Liver (tissue), 8 donors: ENCODE measurements at regions not wholly inside any gene's neighbourhood (a gene's known extent, or its start where the extent isn't known, plus 50 kb on each side); places are given as distances from the start of the nearest gene placed in this dataset.

Experiments
- DNase-seq: peaks from one replicate; pipeline ENCODE4 v3.0.0-alpha.2; 2017; ENCODE audit warnings: low spot score
- H3K27ac ChIP-seq, 2 donors: one replicate each; pipeline ENCODE4 v1.7.0; 2013; ENCODE audit warnings: inconsistent platforms in 2 of 2, low read length in 2 of 2, control low read depth in 1 of 2, low read depth in 1 of 2, mild to moderate bottlenecking in 1 of 2
- H3K27me3 ChIP-seq, 4 donors: one replicate each; pipeline versions ENCODE4 v1.6.1 to v1.7.0; 2013; ENCODE audit warnings: low read length in 3 of 4, inconsistent platforms in 1 of 4, mild to moderate bottlenecking in 1 of 4, moderate library complexity in 1 of 4; ENCODE audit not compliant: control insufficient read depth in 4 of 4, insufficient read depth in 4 of 4
- H3K36me3 ChIP-seq, 4 donors: one replicate each; pipeline versions ENCODE4 v1.6.1 to v1.7.0; 2013; ENCODE audit warnings: low read length in 3 of 4, mild to moderate bottlenecking in 3 of 4, low read depth in 1 of 4, moderate library complexity in 1 of 4; ENCODE audit not compliant: control insufficient read depth in 4 of 4, insufficient read depth in 3 of 4
- H3K4me1 ChIP-seq, 4 donors: one replicate each; pipeline versions ENCODE4 v1.6.1 to v1.7.0; 2013; ENCODE audit warnings: low read length in 3 of 4, mild to moderate bottlenecking in 3 of 4, moderate library complexity in 1 of 4; ENCODE audit not compliant: control insufficient read depth in 4 of 4, insufficient read depth in 4 of 4
- H3K4me3 ChIP-seq, 3 donors: one replicate each; pipeline versions ENCODE4 v1.6.1 to v1.7.0; 2013; ENCODE audit warnings: low read length in 3 of 3, control low read depth in 1 of 3, low read depth in 1 of 3, mild to moderate bottlenecking in 1 of 3
- H3K9ac ChIP-seq, 2 donors: one replicate each; pipeline ENCODE4 v1.7.0; 2013; ENCODE audit warnings: low read length in 2 of 2, mild to moderate bottlenecking in 2 of 2, moderate library complexity in 2 of 2, control low read depth in 1 of 2, low read depth in 1 of 2
- H3K9me3 ChIP-seq, 4 donors: one replicate each; pipeline versions ENCODE4 v1.6.1 to v1.7.0; 2013; ENCODE audit warnings: low read length in 3 of 4; ENCODE audit not compliant: control insufficient read depth in 4 of 4
- ATF3 ChIP-seq: IDR thresholded peaks from 2 replicates; pipeline ENCODE4 v1.6.1; 2016; ENCODE audit warnings: antibody characterized with exemption
- CTCF ChIP-seq: fragments of 150-350 bp; IDR thresholded peaks from 2 replicates; pipeline ENCODE4 v1.5.1; 2017; ENCODE audit warnings: improper control_type of control experiment, low read depth, low read length; ENCODE audit not compliant: missing input control
- EGR1 ChIP-seq, 2 donors: IDR thresholded peaks; 2 replicates each; pipeline ENCODE4 v1.6.1; 2016 to 2018; ENCODE audit warnings: antibody characterized with exemption in 2 of 2, low read depth in 2 of 2
- FOXA1 ChIP-seq: IDR thresholded peaks from 2 replicates; pipeline ENCODE4 v1.6.1; 2016; ENCODE audit warnings: antibody characterized with exemption
- FOXA2 ChIP-seq: IDR thresholded peaks from 2 replicates; pipeline ENCODE4 v1.6.1; 2016; ENCODE audit warnings: antibody characterized with exemption
- GABPA ChIP-seq, 2 donors: IDR thresholded peaks in 1 of 2; conservative IDR thresholded peaks in 1 of 2; 2 replicates each; pipeline ENCODE4 v1.6.1; 2016; ENCODE audit warnings: antibody characterized with exemption in 2 of 2, mild to moderate bottlenecking in 1 of 2, moderate library complexity in 1 of 2
- HNF4A ChIP-seq, 2 donors: conservative IDR thresholded peaks; 2 replicates each; pipeline ENCODE4 v1.6.1; 2016; ENCODE audit warnings: antibody characterized with exemption in 2 of 2, mild to moderate bottlenecking in 2 of 2
- HNF4G ChIP-seq: IDR thresholded peaks from 2 replicates; pipeline ENCODE4 v1.6.1; 2016; ENCODE audit warnings: antibody characterized with exemption
- JUND ChIP-seq, 2 donors: IDR thresholded peaks; 2 replicates each; pipeline ENCODE4 v1.6.1; 2016; ENCODE audit warnings: antibody characterized with exemption in 2 of 2
- MAX ChIP-seq: IDR thresholded peaks from 2 replicates; pipeline ENCODE4 v1.6.1; 2016; ENCODE audit warnings: antibody characterized with exemption
- NR2F2 ChIP-seq: IDR thresholded peaks from 2 replicates; pipeline ENCODE4 v1.6.1; 2016; ENCODE audit warnings: antibody characterized with exemption
- RAD21 ChIP-seq, 2 donors: IDR thresholded peaks; 2 replicates each; pipeline ENCODE4 v1.6.1; 2016; ENCODE audit warnings: antibody characterized with exemption in 2 of 2, mild to moderate bottlenecking in 2 of 2
- REST ChIP-seq: IDR thresholded peaks from 2 replicates; pipeline ENCODE4 v1.6.1; 2016; ENCODE audit warnings: antibody characterized with exemption, mild to moderate bottlenecking
- RXRA ChIP-seq, 2 donors: IDR thresholded peaks; 2 replicates each; pipeline ENCODE4 v1.6.1; 2017 to 2018; ENCODE audit warnings: antibody characterized with exemption in 2 of 2, mild to moderate bottlenecking in 1 of 2
- SP1 ChIP-seq: IDR thresholded peaks from 2 replicates; pipeline ENCODE4 v1.6.1; 2018; ENCODE audit warnings: antibody characterized with exemption, mild to moderate bottlenecking
- TAF1 ChIP-seq: conservative IDR thresholded peaks from 2 replicates; pipeline ENCODE4 v1.6.1; 2016; ENCODE audit warnings: antibody characterized with exemption, mild to moderate bottlenecking
- YY1 ChIP-seq: IDR thresholded peaks from 2 replicates; pipeline ENCODE4 v1.6.1; 2016; ENCODE audit warnings: antibody characterized with exemption, mild to moderate bottlenecking
- WGBS: extraction: QIAGEN DNeasy Blood & Tissue Kit; methylation state at CpG from one replicate; pipeline ENCODE4 v1.1.7; 2013; 5-methylcytosine and 5-hydroxymethylcytosine counted together
- donor health status: healthy.
- donor health status: healthy.
- donor health status: healthy.
- donor health status: healthy.
- donor health status: healthy.

- TF ChIP-seq MAX (no peak), GABPA (IDR thresholded peaks at IDR 0.05 in 1 of 2, conservative IDR thresholded peaks at IDR 0.05 in 1 of 2) (no peak), TAF1 (no peak), RAD21 (IDR thresholded peaks at IDR 0.05) (no peak), JUND (IDR thresholded peaks at IDR 0.05) (no peak)
Observed at GRCh38 chr2:5242751-5243150, 449.4 kb upstream of the SOX11 start (continued).

GRCh38 chr2:5250482-5250881, 441.7 kb upstream of the SOX11 start:
- Histone ChIP-seq H3K4me1 (no peaks in the 10 kb centered on the region), H3K36me3 (no peaks in the 10 kb centered on the region), H3K4me3 (no peak overlapping the region), H3K27me3 (peaks cover 0 to 5% (median 0%) of the 10 kb centered on the region in 4 donors), H3K9ac (no peak overlapping the region), H3K27ac (no peak overlapping the region), H3K9me3 (no peaks in the 10 kb centered on the region)
- no peak for DNase-seq
- WGBS = 66% methylated on average over 5 of the region's 5 CpGs
- TF ChIP-seq GABPA (IDR thresholded peaks at IDR 0.05 in 1 of 2, conservative IDR thresholded peaks at IDR 0.05 in 1 of 2) (no peak), REST (no peak), FOXA2 (no peak), EGR1 (IDR thresholded peaks at IDR 0.05; ENCODE audit: low read depth in 2 of 2) (no peak), CTCF (no peak), SP1 (no peak), RAD21 (IDR thresholded peaks at IDR 0.05) (no peak), JUND (IDR thresholded peaks at IDR 0.05) (no peak), ATF3 (no peak)

- no peaks in the 10 kb centered on the region for H3K4me1 ChIP-seq
- 85% methylated on average over 9 of the region's 9 CpGs for WGBS
- no peak for DNase-seq
- no peaks in the 10 kb centered on the region for H3K36me3 ChIP-seq
- no peaks in the 10 kb centered on the region for H3K9me3 ChIP-seq
- H3K27me3 ChIP-seq = peaks cover 0 to 2% (median 0%) of the 10 kb centered on the region in 4 donors
- TF ChIP-seq RAD21 (IDR thresholded peaks at IDR 0.05) = no peak
- TF ChIP-seq RXRA (IDR thresholded peaks at IDR 0.05) = no peak
- TF ChIP-seq HNF4A (conservative IDR thresholded peaks at IDR 0.05) = no peak
- no peak for TF ChIP-seq REST
- no peak for TF ChIP-seq NR2F2
- no peak for TF ChIP-seq HNF4G
- no peak for TF ChIP-seq FOXA2
- no peak for TF ChIP-seq YY1
- TF ChIP-seq GABPA (IDR thresholded peaks at IDR 0.05 in 1 of 2, conservative IDR thresholded peaks at IDR 0.05 in 1 of 2) = no peak
- TF ChIP-seq TAF1 = no peak
- no peak for TF ChIP-seq JUND (IDR thresholded peaks at IDR 0.05)
- TF ChIP-seq ATF3 = no peak
- no peak for TF ChIP-seq CTCF
- no peak for TF ChIP-seq FOXA1
- no peak for TF ChIP-seq EGR1 (IDR thresholded peaks at IDR 0.05; ENCODE audit: low read depth in 2 of 2)
- TF ChIP-seq SP1 = no peak
- TF ChIP-seq MAX = no peak
- H3K9ac ChIP-seq = no peak overlapping the region
- H3K4me3 ChIP-seq = no peak overlapping the region
- no peak overlapping the region for H3K27ac ChIP-seq
Observed at GRCh38 chr2:5253263-5253662, 438.9 kb upstream of the SOX11 start.
